GM20000 (cell line): ENCODE measurements at regions not wholly inside any gene's neighbourhood (a gene's known extent, or its start where the extent isn't known, plus 50 kb on each side); places are given as distances from the start of the nearest gene placed in this dataset.

ENCODE experiments used
- DNase-seq: peaks from one replicate; pipeline ENCODE4 v3.0.0; 2012; ENCODE audit warnings: low spot score
- TF ChIP-seq, protein P1 (sequence below): IDR thresholded peaks from 2 replicates; pipeline ENCODE4 v1.5.1; 2012; ENCODE audit warnings: mild to moderate bottlenecking, control low read depth; ENCODE audit errors: extremely low read depth, missing control alignments

DNA sequence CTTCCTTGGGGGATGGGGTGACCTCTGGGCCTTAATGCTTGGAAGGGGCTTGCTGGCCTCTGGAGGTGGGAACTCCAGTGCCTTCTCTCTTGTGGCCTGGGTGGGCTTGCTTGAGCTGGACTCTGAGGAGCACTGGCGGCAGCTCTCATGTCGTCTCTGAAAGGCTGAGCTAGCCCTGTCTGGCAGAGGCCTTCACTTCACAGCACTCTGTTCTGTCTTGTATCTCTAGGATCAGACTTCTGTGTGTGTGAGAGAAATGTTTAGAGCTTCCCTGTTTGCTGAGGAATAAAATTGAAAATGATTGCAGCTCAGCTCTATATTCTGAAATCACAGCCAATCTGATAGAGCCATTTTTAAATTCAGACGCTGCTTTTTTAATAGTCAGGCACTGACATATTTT lies 185.3 kb downstream of the KCNRG start:
- no peak for DNase-seq
- TF ChIP-seq, protein P1, sequence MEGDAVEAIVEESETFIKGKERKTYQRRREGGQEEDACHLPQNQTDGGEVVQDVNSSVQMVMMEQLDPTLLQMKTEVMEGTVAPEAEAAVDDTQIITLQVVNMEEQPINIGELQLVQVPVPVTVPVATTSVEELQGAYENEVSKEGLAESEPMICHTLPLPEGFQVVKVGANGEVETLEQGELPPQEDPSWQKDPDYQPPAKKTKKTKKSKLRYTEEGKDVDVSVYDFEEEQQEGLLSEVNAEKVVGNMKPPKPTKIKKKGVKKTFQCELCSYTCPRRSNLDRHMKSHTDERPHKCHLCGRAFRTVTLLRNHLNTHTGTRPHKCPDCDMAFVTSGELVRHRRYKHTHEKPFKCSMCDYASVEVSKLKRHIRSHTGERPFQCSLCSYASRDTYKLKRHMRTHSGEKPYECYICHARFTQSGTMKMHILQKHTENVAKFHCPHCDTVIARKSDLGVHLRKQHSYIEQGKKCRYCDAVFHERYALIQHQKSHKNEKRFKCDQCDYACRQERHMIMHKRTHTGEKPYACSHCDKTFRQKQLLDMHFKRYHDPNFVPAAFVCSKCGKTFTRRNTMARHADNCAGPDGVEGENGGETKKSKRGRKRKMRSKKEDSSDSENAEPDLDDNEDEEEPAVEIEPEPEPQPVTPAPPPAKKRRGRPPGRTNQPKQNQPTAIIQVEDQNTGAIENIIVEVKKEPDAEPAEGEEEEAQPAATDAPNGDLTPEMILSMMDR: no peak

DNA sequence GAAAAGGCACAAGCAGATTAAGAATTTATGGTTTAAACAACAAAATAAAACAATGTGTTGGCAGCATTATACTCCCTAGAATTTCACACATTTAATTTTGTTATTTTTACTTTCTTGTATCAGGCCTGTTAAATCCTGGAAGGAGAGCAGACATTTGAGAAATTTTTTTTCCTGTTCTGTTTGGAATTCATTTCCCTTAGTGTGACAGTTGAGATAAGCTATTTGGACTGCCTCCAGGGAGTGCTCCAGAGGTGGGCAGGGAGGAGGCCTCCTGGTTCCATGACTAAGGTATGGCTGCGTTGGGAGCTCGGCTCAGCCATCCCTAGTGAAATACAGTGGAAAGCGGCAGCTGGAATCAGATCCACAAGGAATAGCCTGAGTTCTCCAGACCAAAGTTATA lies 185.7 kb downstream of the KCNRG start:
- TF ChIP-seq, protein P1: no peak
- no peak for DNase-seq

DNA sequence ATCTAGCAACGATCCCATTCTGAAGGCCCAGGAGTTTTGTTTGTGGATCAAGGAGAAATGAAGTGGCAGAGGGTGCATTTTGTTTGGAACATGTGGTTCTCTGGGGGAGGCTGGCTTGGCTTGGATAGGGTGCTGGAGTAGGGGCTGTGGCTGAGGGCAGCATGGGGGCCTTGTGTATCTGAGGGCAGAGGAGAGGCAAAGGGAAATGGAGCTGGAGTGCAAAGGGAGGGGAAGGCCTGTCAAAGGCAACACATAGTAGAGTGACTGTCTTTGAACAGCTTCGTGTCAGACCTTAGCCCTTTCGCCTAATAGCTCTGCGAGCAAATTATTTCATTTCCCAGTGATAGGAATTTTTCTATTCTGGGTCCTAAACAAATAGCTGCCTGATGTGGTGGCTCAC lies 187.2 kb downstream of the KCNRG start:
- no peak for DNase-seq
- TF ChIP-seq, protein P1: no peak

DNA sequence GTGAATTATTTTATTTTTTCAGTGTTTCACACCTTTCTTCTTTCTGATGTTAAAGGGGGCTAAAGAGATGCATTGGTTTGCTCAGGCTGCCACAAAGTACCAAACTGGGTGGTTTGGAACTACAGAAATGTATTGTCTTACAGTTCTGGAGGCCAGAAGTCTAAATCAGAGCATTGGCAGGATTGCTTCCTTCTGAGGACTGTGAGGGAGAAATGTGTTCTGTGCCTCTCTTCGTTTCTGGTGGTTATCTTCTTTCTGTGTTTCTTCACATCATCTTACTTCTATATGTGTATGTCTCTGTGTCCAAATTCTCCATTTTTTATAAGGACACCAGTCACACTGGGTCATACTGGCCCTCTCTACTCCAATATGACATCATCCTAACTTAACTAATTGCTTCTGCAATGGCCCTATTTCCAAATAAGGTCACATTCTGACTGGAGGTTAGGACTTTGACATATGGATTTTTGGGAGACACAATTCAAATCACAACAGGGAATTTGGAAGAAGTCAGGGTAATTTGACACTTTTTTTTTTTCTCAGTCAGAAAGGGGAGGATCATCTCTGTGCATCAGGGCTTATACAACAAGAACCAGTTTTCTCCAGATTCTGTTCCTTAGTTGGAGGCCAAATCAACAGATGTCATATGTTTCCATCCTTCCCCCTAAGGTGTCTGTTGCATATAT lies 188.2 kb downstream of the KCNRG start:
- TF ChIP-seq, protein P1: no peak
- DNase-seq: no peak

DNA sequence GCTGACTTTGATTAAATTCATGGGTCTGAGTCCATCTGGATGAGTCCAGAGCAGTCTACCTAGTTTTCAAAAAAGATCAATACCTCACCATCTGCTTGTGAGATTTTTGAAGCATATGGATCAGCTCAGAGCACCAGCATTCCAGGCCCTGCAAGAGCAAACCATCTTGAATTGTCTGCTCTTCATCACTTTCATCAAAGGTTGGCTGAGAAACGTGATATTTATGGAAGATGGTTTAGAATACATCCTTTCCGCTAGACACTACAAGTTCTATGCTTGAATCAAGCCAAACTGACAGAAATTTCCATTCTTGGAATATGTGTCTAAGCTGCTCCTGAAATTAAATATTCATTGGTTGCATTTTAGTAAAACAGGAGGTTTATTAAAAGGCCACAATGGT lies 190.3 kb downstream of the KCNRG start:
- TF ChIP-seq, protein P1: no peak
- no peak for DNase-seq

DNA sequence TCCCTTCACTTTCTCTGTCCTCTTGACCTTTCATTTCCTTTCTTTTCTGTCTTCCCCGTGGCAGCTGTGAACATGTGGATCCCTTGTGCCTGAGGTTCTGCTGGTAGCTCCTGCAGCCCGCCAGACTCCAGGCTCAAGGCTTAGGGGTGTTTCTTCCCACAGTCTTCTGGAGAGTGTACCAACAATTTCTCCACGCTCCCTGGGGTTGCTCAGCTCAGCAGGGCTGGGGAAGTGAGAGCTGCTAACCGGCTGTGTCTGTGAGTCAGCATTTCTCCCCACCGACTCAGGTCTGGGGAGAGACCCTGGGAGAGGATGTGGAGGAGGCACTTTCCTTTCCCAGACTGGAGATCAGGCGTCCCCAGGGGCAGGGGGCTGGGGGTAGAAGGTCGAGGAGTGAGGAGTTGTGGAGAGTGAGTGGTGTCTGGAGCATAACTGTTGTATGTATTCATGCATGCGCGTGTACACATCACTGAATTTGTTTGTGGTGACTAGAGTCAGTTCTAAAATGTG lies 193.6 kb downstream of the KCNRG start:
- TF ChIP-seq, protein P1: no peak
- peak; percentile 21 for DNase-seq

DNA sequence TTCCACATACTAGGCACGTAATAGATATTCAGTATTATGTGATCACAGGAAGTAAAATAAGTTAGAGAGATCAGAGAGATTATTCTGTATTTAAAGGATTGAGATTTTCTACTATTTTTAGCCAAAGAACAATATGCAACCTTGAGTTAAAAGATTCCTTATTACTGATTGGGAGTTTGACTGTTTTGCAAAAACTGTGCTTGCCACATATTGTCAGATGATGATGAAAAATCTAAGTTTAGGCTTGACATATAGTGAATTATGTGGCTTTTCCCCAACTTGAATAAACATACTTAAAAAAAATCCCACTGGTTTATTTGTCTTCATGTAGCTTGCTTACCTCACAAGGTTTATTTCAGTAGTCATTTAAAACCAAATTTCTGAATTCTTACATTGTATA lies 194.4 kb downstream of the KCNRG start:
- DNase-seq: no peak
- TF ChIP-seq, protein P1: no peak
